HEK293 (cell line): ENCODE measurements at regions not wholly inside any gene's neighbourhood (a gene's known extent, or its start where the extent isn't known, plus 50 kb on each side); places are given as distances from the start of the nearest gene placed in this dataset.

ENCODE experiments used
- CTCF ChIP-seq: fragments of 450-650 bp; formaldehyde crosslinking; IDR thresholded peaks from 2 replicates; pipeline ENCODE4 v1.5.1; 2016; ENCODE audit warnings: missing biosample characterization, missing genetic modification characterization
- KLF8 ChIP-seq: fragments of 450-650 bp; formaldehyde crosslinking; IDR thresholded peaks from 2 replicates; pipeline ENCODE4 v1.5.1; 2016; ENCODE audit warnings: missing biosample characterization, missing genetic modification characterization
- REPIN1 ChIP-seq: fragments of 450-650 bp; formaldehyde crosslinking; IDR thresholded peaks from 2 replicates; pipeline ENCODE4 v1.5.1; 2017; ENCODE audit warnings: missing biosample characterization, missing genetic modification characterization, low read depth
- YY1 ChIP-seq: fragments of 450-650 bp; formaldehyde crosslinking; IDR thresholded peaks from 2 replicates; pipeline ENCODE4 v1.5.1; 2018; ENCODE audit warnings: missing biosample characterization, missing genetic modification characterization
- ZFP3 ChIP-seq: fragments of 450-650 bp; formaldehyde crosslinking; IDR thresholded peaks from 2 replicates; pipeline ENCODE4 v1.5.1; 2016; ENCODE audit warnings: low read depth, missing biosample characterization, missing genetic modification characterization
- ZNF112 ChIP-seq: fragments of 450-650 bp; formaldehyde crosslinking; IDR thresholded peaks from 2 replicates; pipeline ENCODE4 v1.5.0; 2017; ENCODE audit warnings: missing biosample characterization, missing genetic modification characterization
- ZNF140 ChIP-seq: fragments of 450-650 bp; formaldehyde crosslinking; IDR thresholded peaks from 2 replicates; pipeline ENCODE4 v1.5.1; 2016; ENCODE audit warnings: missing biosample characterization, missing genetic modification characterization
- ZNF221 ChIP-seq: fragments of 450-650 bp; formaldehyde crosslinking; IDR thresholded peaks from 2 replicates; pipeline ENCODE4 v1.5.1; 2017; ENCODE audit warnings: missing biosample characterization, missing genetic modification characterization, borderline replicate concordance
- ZNF280D ChIP-seq: fragments of 450-650 bp; formaldehyde crosslinking; IDR thresholded peaks from 2 replicates; pipeline ENCODE4 v1.5.1; 2016; ENCODE audit warnings: missing biosample characterization, missing genetic modification characterization
- ZNF600 ChIP-seq: fragments of 450-650 bp; formaldehyde crosslinking; IDR thresholded peaks from 2 replicates; pipeline ENCODE4 v1.5.1; 2016; ENCODE audit warnings: missing biosample characterization, missing genetic modification characterization
- ZSCAN23 ChIP-seq: fragments of 450-650 bp; formaldehyde crosslinking; IDR thresholded peaks from 2 replicates; pipeline ENCODE4 v1.5.1; 2016; ENCODE audit warnings: missing biosample characterization, missing genetic modification characterization

- TF ChIP-seq ZSCAN23 (tag by site-specific recombination) (no peak), ZNF140 (tag by site-specific recombination) (no peak), ZFP3 (tag by site-specific recombination) (no peak), ZNF112 (tag by site-specific recombination) (no peak), KLF8 (tag by site-specific recombination) (no peak), CTCF (tag by site-specific recombination) (no peak), ZNF600 (tag by site-specific recombination) (no peak), ZNF280D (tag by site-specific recombination) (no peak), YY1 (tag by site-specific recombination) (no peak), ZNF221 (tag by site-specific recombination) (no peak), REPIN1 (tag by site-specific recombination) (no peak)
Measured at GRCh38 chr7:13538669-13539068, 450.8 kb downstream of the ETV1 start.
